ENCODE measurements at regions not wholly inside any gene's neighbourhood (a gene's known extent, or its start where the extent isn't known, plus 50 kb on each side); places are given as distances from the start of the nearest gene placed in this dataset.
"Not testable (repeated sequence)": the region's sequence is repeated elsewhere in the genome, so short reads cannot be mapped to it uniquely, and the experiment has no call there.

DNA sequence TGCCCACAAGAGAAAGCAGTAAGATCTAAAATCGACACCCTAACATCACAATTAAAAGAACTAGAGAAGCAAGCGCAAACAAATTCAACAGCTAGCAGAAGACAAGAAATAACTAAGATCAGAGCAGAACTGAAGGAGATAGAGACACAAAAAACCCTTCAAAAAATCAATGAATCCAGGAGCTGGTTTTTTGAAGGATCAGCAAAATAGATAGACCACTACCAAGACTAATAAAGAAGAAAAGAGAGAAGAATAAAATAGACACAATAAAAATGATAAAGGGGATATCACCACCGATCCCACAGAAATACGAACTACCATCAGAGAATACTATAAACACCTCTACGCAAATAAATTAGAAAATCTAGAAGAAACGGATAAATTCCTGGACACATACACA is 110.0 kb upstream of the PPP1R9A start:
- H2BK120ac ChIP-seq (replicated peaks; ENCODE audit: low read depth, low read length); H3K4me3 ChIP-seq (ENCODE audit: extremely low read depth in 1 of 4, insufficient read depth in 2 of 4, low read depth in 3 of 4, low read length in 4 of 4); H3K14ac ChIP-seq (ENCODE audit: insufficient read length); H3K27ac ChIP-seq (ENCODE audit: low read depth, low read length); H3K79me2 ChIP-seq (ENCODE audit: control insufficient read depth in 1 of 2, insufficient read depth in 2 of 2, low read length in 2 of 2); H3K4me1 ChIP-seq (replicated peaks in 1 of 4; ENCODE audit: control insufficient read depth in 3 of 4, insufficient read depth in 4 of 4, low read length in 3 of 4); FAIRE-seq; H4K8ac ChIP-seq (ENCODE audit: extremely low read depth, insufficient read depth, low read length); H2BK5ac ChIP-seq (ENCODE audit: low read depth, low read length); H3K27me3 ChIP-seq (replicated peaks in 1 of 4; ENCODE audit: control insufficient read depth in 3 of 4, extremely low read depth in 1 of 4, insufficient read depth in 3 of 4, low read length in 3 of 4); H4K20me1 ChIP-seq (replicated peaks in 1 of 2; ENCODE audit: control insufficient read depth in 1 of 2, insufficient read depth in 2 of 2, low read length in 2 of 2); H2BK15ac ChIP-seq (ENCODE audit: low read length); H3K79me1 ChIP-seq (ENCODE audit: low read depth, low read length); H3K4ac ChIP-seq (replicated peaks; ENCODE audit: insufficient read length, low read depth, low read length); H3K9ac ChIP-seq (replicated peaks in 1 of 4; ENCODE audit: extremely low read depth in 1 of 4, low read depth in 3 of 4, low read length in 3 of 4); DNase-seq (ENCODE audit: low read depth in 1 of 2, low spot score in 2 of 2); POLR2A ChIA-PET (ENCODE audit: partially characterized antibody); H3K9me3 ChIP-seq (ENCODE audit: insufficient read depth in 2 of 2, low read depth in 1 of 2, low read length in 1 of 2); H3K56ac ChIP-seq (replicated peaks; ENCODE audit: insufficient read length, low read depth, low read length); H2BK12ac ChIP-seq (ENCODE audit: low read depth, low read length); H3K18ac ChIP-seq (ENCODE audit: extremely low read depth, low read length); H3K23me2 ChIP-seq (ENCODE audit: low read depth, low read length); H2AFZ ChIP-seq (ENCODE audit: low read length); H4K5ac ChIP-seq (ENCODE audit: insufficient read length, low read depth, low read length); H3K36me3 ChIP-seq (ENCODE audit: control insufficient read depth in 2 of 4, insufficient read depth in 4 of 4, low read length in 3 of 4); H4K91ac ChIP-seq (replicated peaks; ENCODE audit: insufficient read length, low read length); H3K4me2 ChIP-seq (ENCODE audit: insufficient read depth in 1 of 2, low read depth in 2 of 2, low read length in 2 of 2); H2BK20ac ChIP-seq (ENCODE audit: low read length); H3K23ac ChIP-seq (ENCODE audit: insufficient read length); H2AK5ac ChIP-seq (ENCODE audit: low read depth, low read length): not testable (repeated sequence)
- whole genome bisulfite sequencing, 2 experiments (ENCODE audit: extremely low coverage in 1 of 2, insufficient coverage in 1 of 2, insufficient read length in 1 of 2, insufficient replicate concordance in 2 of 2, low coverage in 1 of 2, low lambda C conversion rate in 2 of 2, missing lambda C conversion rate in 1 of 2), result 91% methylated on average over 6 of the region's 6 CpGs; no CpG with 5 or more reads in 1 of the 2 experiments
- CTCF ChIA-PET (ENCODE audit: partially characterized antibody), result interaction anchor here (0.6 kb wide), 1 partner anchor 247 kb away, joined by 3 read pairs; no protein-coding TSS in a partner anchor

Data from H1 (cell line).